ENCODE measurements at regions not wholly inside any gene's neighbourhood (a gene's known extent, or its start where the extent isn't known, plus 50 kb on each side); places are given as distances from the start of the nearest gene placed in this dataset.

DNA sequence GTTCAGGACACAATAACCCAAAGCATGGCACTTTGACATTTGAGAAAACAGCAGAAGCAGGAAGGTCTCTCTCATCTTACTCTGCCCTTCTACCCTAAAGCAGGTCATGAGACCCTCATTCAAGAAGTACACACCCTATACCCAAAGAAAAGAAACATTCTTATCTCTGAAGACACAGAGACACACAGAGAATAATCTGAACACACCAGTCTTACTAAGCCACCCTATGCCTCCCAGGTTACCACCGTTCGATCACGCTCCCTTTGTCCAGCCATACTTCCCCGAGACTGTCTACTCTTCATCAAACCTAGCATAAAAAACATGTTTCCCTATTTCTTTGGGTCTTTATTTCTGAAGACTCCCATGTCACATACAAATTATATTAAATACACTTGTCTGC, 66.5 kb upstream of the ANKRD10 start:
- TF ChIP-seq, protein P1, sequence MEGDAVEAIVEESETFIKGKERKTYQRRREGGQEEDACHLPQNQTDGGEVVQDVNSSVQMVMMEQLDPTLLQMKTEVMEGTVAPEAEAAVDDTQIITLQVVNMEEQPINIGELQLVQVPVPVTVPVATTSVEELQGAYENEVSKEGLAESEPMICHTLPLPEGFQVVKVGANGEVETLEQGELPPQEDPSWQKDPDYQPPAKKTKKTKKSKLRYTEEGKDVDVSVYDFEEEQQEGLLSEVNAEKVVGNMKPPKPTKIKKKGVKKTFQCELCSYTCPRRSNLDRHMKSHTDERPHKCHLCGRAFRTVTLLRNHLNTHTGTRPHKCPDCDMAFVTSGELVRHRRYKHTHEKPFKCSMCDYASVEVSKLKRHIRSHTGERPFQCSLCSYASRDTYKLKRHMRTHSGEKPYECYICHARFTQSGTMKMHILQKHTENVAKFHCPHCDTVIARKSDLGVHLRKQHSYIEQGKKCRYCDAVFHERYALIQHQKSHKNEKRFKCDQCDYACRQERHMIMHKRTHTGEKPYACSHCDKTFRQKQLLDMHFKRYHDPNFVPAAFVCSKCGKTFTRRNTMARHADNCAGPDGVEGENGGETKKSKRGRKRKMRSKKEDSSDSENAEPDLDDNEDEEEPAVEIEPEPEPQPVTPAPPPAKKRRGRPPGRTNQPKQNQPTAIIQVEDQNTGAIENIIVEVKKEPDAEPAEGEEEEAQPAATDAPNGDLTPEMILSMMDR (IDR thresholded peaks at IDR 0.05), result no peak
- no peak for TF ChIP-seq POLR2A (IDR thresholded peaks at IDR 0.05; ENCODE audit: low read depth)
